Fibroblast of lung (primary cell): ENCODE measurements at regions not wholly inside any gene's neighbourhood (a gene's known extent, or its start where the extent isn't known, plus 50 kb on each side); places are given as distances from the start of the nearest gene placed in this dataset.

Experiments used
- DNase-seq, 2 donors: peaks; one replicate each; pipeline versions ENCODE4 v3.0.0 to v3.0.0-alpha.2; 2010; ENCODE audit warnings: low read depth in 2 of 2
- H2AFZ ChIP-seq: 2 replicates; pipeline ENCODE4 v1.5.1; 2012; ENCODE audit warnings: low read length, control low read depth, inconsistent platforms
- H3K27ac ChIP-seq: 2 replicates; pipeline ENCODE4 v1.5.1; 2011; ENCODE audit warnings: low read length, control low read depth; ENCODE audit not compliant: insufficient read depth
- H3K27me3 ChIP-seq: 2 replicates; pipeline ENCODE4 v1.5.1; 2011; ENCODE audit warnings: mild to moderate bottlenecking, low read length; ENCODE audit not compliant: control insufficient read depth, insufficient read depth
- H3K36me3 ChIP-seq: 2 replicates; pipeline ENCODE4 v1.5.1; 2011; ENCODE audit warnings: low read length; ENCODE audit not compliant: control insufficient read depth, insufficient read depth
- H3K4me1 ChIP-seq: 2 replicates; pipeline ENCODE4 v1.5.1; 2011; ENCODE audit warnings: low read length; ENCODE audit not compliant: control insufficient read depth, insufficient read depth; ENCODE audit errors: extremely low read depth
- H3K4me2 ChIP-seq: 2 replicates; pipeline ENCODE4 v1.5.1; 2011; ENCODE audit warnings: low read length, control low read depth; ENCODE audit not compliant: insufficient read depth; ENCODE audit errors: extremely low read depth
- H3K4me3 ChIP-seq, 4 experiments: fragments of 200-600 bp in 1 of 4; sonication (generic) in 1 of 4; replicated peaks in 1 of 4; 2 replicates each; pipeline ENCODE4 v1.5.1; 2011 to 2016; ENCODE audit warnings: low read length in 4 of 4, low read depth in 3 of 4, mild to moderate bottlenecking in 3 of 4, control low read depth in 2 of 4, inconsistent platforms in 1 of 4, mixed read lengths in 1 of 4; ENCODE audit not compliant: insufficient read depth in 1 of 4; ENCODE audit errors: control extremely low read depth in 1 of 4
- H3K79me2 ChIP-seq: 2 replicates; pipeline ENCODE4 v1.5.1; 2012; ENCODE audit warnings: mild to moderate bottlenecking, low read length, inconsistent platforms; ENCODE audit not compliant: control insufficient read depth, insufficient read depth
- H3K9ac ChIP-seq: 2 replicates; pipeline ENCODE4 v1.5.1; 2011; ENCODE audit warnings: mild to moderate bottlenecking, low read length, control low read depth; ENCODE audit not compliant: insufficient read depth
- H3K9me3 ChIP-seq: 2 replicates; pipeline ENCODE4 v1.5.1; 2012; ENCODE audit warnings: low read depth, low read length; ENCODE audit not compliant: control insufficient read depth, insufficient read depth
- H4K20me1 ChIP-seq: 2 replicates; pipeline ENCODE4 v1.5.1; 2011; ENCODE audit warnings: low read length; ENCODE audit not compliant: control insufficient read depth, insufficient read depth; ENCODE audit errors: extremely low read depth
- EZH2 ChIP-seq: IDR thresholded peaks from 2 replicates; pipeline ENCODE4 v1.5.1; 2012; ENCODE audit warnings: low read length, control low read depth, mild to moderate bottlenecking; ENCODE audit errors: missing control alignments
- TF ChIP-seq, protein P1 (sequence below), 2 donors: IDR thresholded peaks in 1 of 2; conservative IDR thresholded peaks in 1 of 2; 1 replicate in 1 of 2; 2 replicates in 1 of 2; pipeline ENCODE4 v1.5.1; 2011 to 2012; ENCODE audit warnings: low read length in 2 of 2, control low read depth in 1 of 2, inconsistent platforms in 1 of 2, low read depth in 1 of 2, mild to moderate bottlenecking in 1 of 2

DNA sequence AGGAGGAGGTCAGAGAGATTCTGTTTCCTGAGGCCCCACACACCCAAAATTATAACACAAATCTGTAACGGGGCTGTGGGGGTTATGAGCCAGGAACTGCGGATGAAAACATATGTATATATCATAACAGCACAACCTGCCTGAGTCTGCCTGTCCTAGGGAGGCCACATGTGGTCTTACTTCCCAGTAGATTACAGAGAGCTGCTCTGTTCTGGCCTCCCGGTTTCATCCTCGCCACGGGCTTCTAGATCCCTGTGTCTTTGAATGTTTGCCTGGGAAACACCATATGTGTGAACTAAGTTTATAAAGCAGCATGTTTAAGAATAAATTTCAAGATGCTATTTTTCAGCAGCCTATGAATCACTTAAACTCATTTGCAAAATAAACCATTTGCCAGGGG is 124.0 kb downstream of the TMEM200C start:
- no peaks in the 10 kb centered on the region for H3K4me1 ChIP-seq
- H4K20me1 ChIP-seq = no peaks in the 10 kb centered on the region
- no peak overlapping the region for H2AFZ ChIP-seq
- H3K4me2 ChIP-seq = no peak overlapping the region
- no peak overlapping the region for H3K27ac ChIP-seq
- no peaks in the 10 kb centered on the region for H3K36me3 ChIP-seq
- DNase-seq = no peak
- no peaks in the 10 kb centered on the region for H3K9me3 ChIP-seq
- H3K79me2 ChIP-seq = no peaks in the 10 kb centered on the region
- TF ChIP-seq, protein P1, sequence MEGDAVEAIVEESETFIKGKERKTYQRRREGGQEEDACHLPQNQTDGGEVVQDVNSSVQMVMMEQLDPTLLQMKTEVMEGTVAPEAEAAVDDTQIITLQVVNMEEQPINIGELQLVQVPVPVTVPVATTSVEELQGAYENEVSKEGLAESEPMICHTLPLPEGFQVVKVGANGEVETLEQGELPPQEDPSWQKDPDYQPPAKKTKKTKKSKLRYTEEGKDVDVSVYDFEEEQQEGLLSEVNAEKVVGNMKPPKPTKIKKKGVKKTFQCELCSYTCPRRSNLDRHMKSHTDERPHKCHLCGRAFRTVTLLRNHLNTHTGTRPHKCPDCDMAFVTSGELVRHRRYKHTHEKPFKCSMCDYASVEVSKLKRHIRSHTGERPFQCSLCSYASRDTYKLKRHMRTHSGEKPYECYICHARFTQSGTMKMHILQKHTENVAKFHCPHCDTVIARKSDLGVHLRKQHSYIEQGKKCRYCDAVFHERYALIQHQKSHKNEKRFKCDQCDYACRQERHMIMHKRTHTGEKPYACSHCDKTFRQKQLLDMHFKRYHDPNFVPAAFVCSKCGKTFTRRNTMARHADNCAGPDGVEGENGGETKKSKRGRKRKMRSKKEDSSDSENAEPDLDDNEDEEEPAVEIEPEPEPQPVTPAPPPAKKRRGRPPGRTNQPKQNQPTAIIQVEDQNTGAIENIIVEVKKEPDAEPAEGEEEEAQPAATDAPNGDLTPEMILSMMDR (conservative IDR thresholded peaks at IDR 0.05 in 1 of 2, IDR thresholded peaks at IDR 0.05 in 1 of 2; ENCODE audit: low read depth in 1 of 2, low read length in 2 of 2) = no peak
- no peak for TF ChIP-seq EZH2
- no peaks in the 10 kb centered on the region for H3K27me3 ChIP-seq
- no peak overlapping the region for H3K4me3 ChIP-seq
- no peak overlapping the region for H3K9ac ChIP-seq

DNA sequence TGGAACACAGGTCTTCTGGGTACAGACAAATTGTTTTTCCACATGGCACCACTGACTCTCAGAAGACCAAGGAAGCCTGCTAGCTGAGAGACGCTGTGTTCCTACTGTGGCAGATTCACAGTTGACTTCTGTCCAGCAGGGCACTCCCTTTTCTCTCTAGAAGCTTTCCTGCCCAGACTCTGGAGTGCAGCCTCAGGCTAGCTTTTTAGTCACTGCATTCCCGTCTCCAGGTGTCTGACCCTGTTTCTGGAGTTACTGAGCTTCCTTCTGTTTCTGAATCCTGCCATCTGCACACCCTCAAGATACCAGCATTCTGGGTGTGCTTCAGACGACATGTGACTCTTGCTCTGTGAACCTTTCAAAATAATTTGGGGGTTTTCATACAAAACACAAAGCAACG is 125.1 kb downstream of the TMEM200C start:
- no peaks in the 10 kb centered on the region for H3K27me3 ChIP-seq
- no peak for TF ChIP-seq EZH2
- TF ChIP-seq, protein P1 (conservative IDR thresholded peaks at IDR 0.05 in 1 of 2, IDR thresholded peaks at IDR 0.05 in 1 of 2; ENCODE audit: low read depth in 1 of 2, low read length in 2 of 2) = no peak
- H3K4me1 ChIP-seq = no peaks in the 10 kb centered on the region
- no peak overlapping the region for H2AFZ ChIP-seq
- no peaks in the 10 kb centered on the region for H3K79me2 ChIP-seq
- H3K9ac ChIP-seq = no peak overlapping the region
- no peaks in the 10 kb centered on the region for H4K20me1 ChIP-seq
- H3K4me2 ChIP-seq = no peak overlapping the region
- H3K9me3 ChIP-seq = no peaks in the 10 kb centered on the region
- DNase-seq = no peak
- H3K36me3 ChIP-seq = no peaks in the 10 kb centered on the region
- no peak overlapping the region for H3K4me3 ChIP-seq
- no peak overlapping the region for H3K27ac ChIP-seq

DNA sequence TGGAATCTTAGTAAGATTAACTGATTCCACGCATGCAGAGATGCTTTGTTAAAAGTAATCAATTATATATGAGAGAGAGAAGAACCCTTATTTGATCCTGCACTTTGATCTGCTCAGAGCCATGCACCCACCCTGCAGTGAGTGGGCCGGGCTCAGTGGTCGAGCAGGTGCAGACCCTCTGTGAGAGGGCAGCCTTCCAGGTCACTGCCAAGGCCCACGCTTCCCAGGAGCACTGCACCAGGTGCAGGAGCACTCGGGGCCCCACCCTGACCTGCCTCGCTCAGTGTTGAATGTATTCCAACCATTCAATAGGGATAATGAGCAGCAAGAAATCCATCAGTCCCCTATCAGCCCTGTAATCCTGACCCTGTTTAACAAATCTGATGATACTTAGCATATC is 126.9 kb downstream of the TMEM200C start:
- no peak for TF ChIP-seq EZH2
- TF ChIP-seq, protein P1 (conservative IDR thresholded peaks at IDR 0.05 in 1 of 2, IDR thresholded peaks at IDR 0.05 in 1 of 2; ENCODE audit: low read depth in 1 of 2, low read length in 2 of 2) = no peak
- Histone ChIP-seq H3K27me3 (no peaks in the 10 kb centered on the region), H2AFZ (no peak overlapping the region), H3K27ac (no peak overlapping the region), H3K4me1 (no peaks in the 10 kb centered on the region), H3K9me3 (no peaks in the 10 kb centered on the region), H3K36me3 (no peaks in the 10 kb centered on the region), H3K4me3 (no peak overlapping the region), H4K20me1 (no peaks in the 10 kb centered on the region), H3K79me2 (no peaks in the 10 kb centered on the region), H3K9ac (no peak overlapping the region), H3K4me2 (no peak overlapping the region)
- DNase-seq = no peak
